ENCODE measurements at regions not wholly inside any gene's neighbourhood (a gene's known extent, or its start where the extent isn't known, plus 50 kb on each side); places are given as distances from the start of the nearest gene placed in this dataset.

DNA sequence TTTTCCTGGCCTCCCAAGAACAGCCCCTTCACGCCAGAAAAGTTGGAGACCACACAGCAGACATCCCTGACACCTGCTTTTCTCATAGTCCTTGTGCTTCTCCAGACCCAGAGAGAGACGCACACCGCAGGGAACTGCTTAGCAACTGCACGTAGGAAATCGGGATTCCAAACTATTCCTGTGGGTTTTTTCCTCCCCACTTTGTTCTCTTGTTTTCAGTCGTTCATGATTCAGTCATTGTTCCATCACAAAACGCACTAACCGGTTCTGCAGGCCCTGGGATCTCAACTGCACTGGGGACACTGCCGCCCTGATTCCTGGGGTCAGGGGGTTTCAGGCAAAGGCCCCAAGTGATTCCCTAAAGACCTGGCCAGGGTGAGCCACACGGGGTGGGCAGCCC, 588.0 kb upstream of the KLF4 start:
- H3K27ac ChIP-seq (ENCODE audit: control insufficient read depth, insufficient read depth, low read length): no peak overlapping the region
- FAIRE-seq (no peak), DNase-seq (ENCODE audit: low read depth, low spot score) (no peak)
- no peak overlapping the region for H3K4me3 ChIP-seq (ENCODE audit: control insufficient read depth in 2 of 3, extremely low read depth in 1 of 3, insufficient read depth in 2 of 3, low read depth in 1 of 3, low read length in 3 of 3)
- no peak for TF ChIP-seq EZH2 (IDR thresholded peaks at IDR 0.05; ENCODE audit: low read length)
- TF ChIP-seq, protein P1, sequence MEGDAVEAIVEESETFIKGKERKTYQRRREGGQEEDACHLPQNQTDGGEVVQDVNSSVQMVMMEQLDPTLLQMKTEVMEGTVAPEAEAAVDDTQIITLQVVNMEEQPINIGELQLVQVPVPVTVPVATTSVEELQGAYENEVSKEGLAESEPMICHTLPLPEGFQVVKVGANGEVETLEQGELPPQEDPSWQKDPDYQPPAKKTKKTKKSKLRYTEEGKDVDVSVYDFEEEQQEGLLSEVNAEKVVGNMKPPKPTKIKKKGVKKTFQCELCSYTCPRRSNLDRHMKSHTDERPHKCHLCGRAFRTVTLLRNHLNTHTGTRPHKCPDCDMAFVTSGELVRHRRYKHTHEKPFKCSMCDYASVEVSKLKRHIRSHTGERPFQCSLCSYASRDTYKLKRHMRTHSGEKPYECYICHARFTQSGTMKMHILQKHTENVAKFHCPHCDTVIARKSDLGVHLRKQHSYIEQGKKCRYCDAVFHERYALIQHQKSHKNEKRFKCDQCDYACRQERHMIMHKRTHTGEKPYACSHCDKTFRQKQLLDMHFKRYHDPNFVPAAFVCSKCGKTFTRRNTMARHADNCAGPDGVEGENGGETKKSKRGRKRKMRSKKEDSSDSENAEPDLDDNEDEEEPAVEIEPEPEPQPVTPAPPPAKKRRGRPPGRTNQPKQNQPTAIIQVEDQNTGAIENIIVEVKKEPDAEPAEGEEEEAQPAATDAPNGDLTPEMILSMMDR (optimal IDR thresholded peaks at IDR 0.05 in 1 of 3, IDR thresholded peaks at IDR 0.05 in 1 of 3, conservative IDR thresholded peaks at IDR 0.05 in 1 of 3; ENCODE audit: extremely low read depth in 1 of 3, insufficient read depth in 2 of 3, low read length in 3 of 3): no peak
- H3K36me3 ChIP-seq (ENCODE audit: control insufficient read depth in 2 of 2, extremely low read depth in 1 of 2, insufficient read depth in 2 of 2, low read length in 2 of 2): no peaks in the 10 kb centered on the region
- no peaks in the 10 kb centered on the region for H3K27me3 ChIP-seq (ENCODE audit: control insufficient read depth, extremely low read depth, insufficient read depth, low read length)
- H3K79me2 ChIP-seq (ENCODE audit: control insufficient read depth, insufficient read depth, low read length): no peaks in the 10 kb centered on the region
- H3K4me2 ChIP-seq (ENCODE audit: control insufficient read depth, extremely low read depth, insufficient read depth, low read depth, low read length): no peak overlapping the region
- dilution Hi-C loops (cut with MboI; ENCODE audit: extremely low pct_ligation_motif_present, low sequenced_read_pairs): no loop called here
- H2AFZ ChIP-seq (ENCODE audit: control insufficient read depth, low read length): no peak overlapping the region
- H4K20me1 ChIP-seq (ENCODE audit: control insufficient read depth, extremely low read depth, insufficient read depth, low read length): no peaks in the 10 kb centered on the region
- no peaks in the 10 kb centered on the region for H3K9me1 ChIP-seq (ENCODE audit: control insufficient read depth, extremely low read depth, insufficient read depth, low read length)
- H3K9me3 ChIP-seq (ENCODE audit: control insufficient read depth, low read depth, low read length): no peaks in the 10 kb centered on the region
- no peak overlapping the region for H3K9ac ChIP-seq (ENCODE audit: control insufficient read depth, extremely low read depth, insufficient read depth, low read length)
- no peaks in the 10 kb centered on the region for H3K4me1 ChIP-seq (ENCODE audit: control insufficient read depth, extremely low read depth, insufficient read depth, low read length)

DNA sequence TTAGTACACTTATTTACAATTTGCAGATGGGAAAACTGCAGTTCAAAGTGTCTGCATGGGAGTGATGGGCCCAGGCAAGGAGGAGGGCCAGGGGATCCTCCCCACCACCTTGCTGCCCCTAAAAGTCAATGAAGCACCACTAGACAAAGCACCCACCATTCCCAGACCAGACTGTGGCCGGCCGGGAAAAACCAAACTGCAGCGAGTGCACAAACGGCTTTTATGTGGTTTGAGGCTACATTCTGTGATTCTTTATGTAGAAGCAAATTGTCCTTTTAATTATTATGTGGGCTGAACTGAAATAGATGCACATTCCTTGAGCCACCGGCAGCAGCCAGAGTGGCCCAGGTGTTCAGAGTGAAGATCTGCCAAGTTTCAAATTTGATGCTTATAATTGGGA, 585.3 kb upstream of the KLF4 start:
- Histone ChIP-seq H3K4me1 (ENCODE audit: control insufficient read depth, extremely low read depth, insufficient read depth, low read length) (no peaks in the 10 kb centered on the region), H3K9me1 (ENCODE audit: control insufficient read depth, extremely low read depth, insufficient read depth, low read length) (no peaks in the 10 kb centered on the region), H3K36me3 (ENCODE audit: control insufficient read depth in 2 of 2, extremely low read depth in 1 of 2, insufficient read depth in 2 of 2, low read length in 2 of 2) (no peaks in the 10 kb centered on the region), H2AFZ (ENCODE audit: control insufficient read depth, low read length) (no peak overlapping the region), H3K4me3 (ENCODE audit: control insufficient read depth in 2 of 3, extremely low read depth in 1 of 3, insufficient read depth in 2 of 3, low read depth in 1 of 3, low read length in 3 of 3) (no peak overlapping the region), H3K79me2 (ENCODE audit: control insufficient read depth, insufficient read depth, low read length) (no peaks in the 10 kb centered on the region), H3K4me2 (ENCODE audit: control insufficient read depth, extremely low read depth, insufficient read depth, low read depth, low read length) (no peak overlapping the region), H4K20me1 (ENCODE audit: control insufficient read depth, extremely low read depth, insufficient read depth, low read length) (no peaks in the 10 kb centered on the region), H3K27me3 (ENCODE audit: control insufficient read depth, extremely low read depth, insufficient read depth, low read length) (no peaks in the 10 kb centered on the region), H3K9ac (ENCODE audit: control insufficient read depth, extremely low read depth, insufficient read depth, low read length) (no peak overlapping the region), H3K9me3 (ENCODE audit: control insufficient read depth, low read depth, low read length) (no peaks in the 10 kb centered on the region), H3K27ac (ENCODE audit: control insufficient read depth, insufficient read depth, low read length) (no peak overlapping the region)
- no peak for FAIRE-seq
- dilution Hi-C loops (cut with MboI; ENCODE audit: extremely low pct_ligation_motif_present, low sequenced_read_pairs): no loop called here
- TF ChIP-seq EZH2 (IDR thresholded peaks at IDR 0.05; ENCODE audit: low read length): no peak
- TF ChIP-seq, protein P1 (optimal IDR thresholded peaks at IDR 0.05 in 1 of 3, IDR thresholded peaks at IDR 0.05 in 1 of 3, conservative IDR thresholded peaks at IDR 0.05 in 1 of 3; ENCODE audit: extremely low read depth in 1 of 3, insufficient read depth in 2 of 3, low read length in 3 of 3): no peak
- no peak for DNase-seq (ENCODE audit: low read depth, low spot score)

All from keratinocyte (primary cell).